ENCODE measurements at regions not wholly inside any gene's neighbourhood (a gene's known extent, or its start where the extent isn't known, plus 50 kb on each side); places are given as distances from the start of the nearest gene placed in this dataset.
"Not testable (repeated sequence)": the region's sequence is repeated elsewhere in the genome, so short reads cannot be mapped to it uniquely, and the experiment has no call there.

- Mint-ChIP-seq H3K4me1 (peaks cover 8% of the 10 kb centered on the region), H3K27ac (no peak overlapping the region), H3K4me3 (no peak overlapping the region), H3K36me3 (no peaks in the 10 kb centered on the region), H3K27me3 (ENCODE audit: low read depth) (no peaks in the 10 kb centered on the region), H3K9me3 (no peaks in the 10 kb centered on the region)
- no peak for DNase-seq (ENCODE audit: low spot score in 2 of 2, unreplicated experiment in 2 of 2)
- no peak for TF ChIP-seq CTCF (IDR thresholded peaks at IDR 0.05; ENCODE audit: unreplicated experiment)
Observed at GRCh38 chr12:61563665-61564450, 696.3 kb upstream of the USP15 start.

- no peak for DNase-seq (ENCODE audit: low spot score in 2 of 2, unreplicated experiment in 2 of 2)
- no peak for TF ChIP-seq CTCF (IDR thresholded peaks at IDR 0.05; ENCODE audit: unreplicated experiment)
- peaks cover 8% of the 10 kb centered on the region for H3K4me1 Mint-ChIP-seq
- no peak overlapping the region for H3K27ac Mint-ChIP-seq
- H3K4me3 Mint-ChIP-seq, result no peak overlapping the region
- H3K9me3 Mint-ChIP-seq, result no peaks in the 10 kb centered on the region
- H3K36me3 Mint-ChIP-seq, result no peaks in the 10 kb centered on the region
- no peaks in the 10 kb centered on the region for H3K27me3 Mint-ChIP-seq (ENCODE audit: low read depth)
Observed at GRCh38 chr12:61564466-61564865, 695.7 kb upstream of the USP15 start.

- H3K27ac Mint-ChIP-seq, result no peak overlapping the region
- no peaks in the 10 kb centered on the region for H3K36me3 Mint-ChIP-seq
- no peaks in the 10 kb centered on the region for H3K9me3 Mint-ChIP-seq
- TF ChIP-seq CTCF (IDR thresholded peaks at IDR 0.05; ENCODE audit: unreplicated experiment), result no peak
- peaks cover 8% of the 10 kb centered on the region for H3K4me1 Mint-ChIP-seq
- no peaks in the 10 kb centered on the region for H3K27me3 Mint-ChIP-seq (ENCODE audit: low read depth)
- no peak for DNase-seq (ENCODE audit: low spot score in 2 of 2, unreplicated experiment in 2 of 2)
- H3K4me3 Mint-ChIP-seq, result no peak overlapping the region
Observed at GRCh38 chr12:61566183-61566582, 694.0 kb upstream of the USP15 start.

- no peaks in the 10 kb centered on the region for H3K4me1 Mint-ChIP-seq
- H3K9me3 Mint-ChIP-seq, result no peaks in the 10 kb centered on the region
- no peak overlapping the region for H3K27ac Mint-ChIP-seq
- DNase-seq (ENCODE audit: low spot score in 2 of 2, unreplicated experiment in 2 of 2), result no peak
- TF ChIP-seq CTCF (IDR thresholded peaks at IDR 0.05; ENCODE audit: unreplicated experiment), result no peak
- no peak overlapping the region for H3K4me3 Mint-ChIP-seq
- peaks cover 5% of the 10 kb centered on the region for H3K27me3 Mint-ChIP-seq (ENCODE audit: low read depth)
- H3K36me3 Mint-ChIP-seq, result no peaks in the 10 kb centered on the region
Observed at GRCh38 chr12:61574339-61574738, 685.9 kb upstream of the USP15 start.

- H3K27me3 Mint-ChIP-seq (ENCODE audit: low read depth), result peaks cover 3% of the 10 kb centered on the region
- H3K4me3 Mint-ChIP-seq, result no peak overlapping the region
- TF ChIP-seq CTCF (IDR thresholded peaks at IDR 0.05; ENCODE audit: unreplicated experiment), result no peak
- DNase-seq (ENCODE audit: low spot score in 2 of 2, unreplicated experiment in 2 of 2), result no peak
- H3K27ac Mint-ChIP-seq, result no peak overlapping the region
- no peaks in the 10 kb centered on the region for H3K4me1 Mint-ChIP-seq
- H3K36me3 Mint-ChIP-seq, result no peaks in the 10 kb centered on the region
- H3K9me3 Mint-ChIP-seq, result peaks cover 25% of the 10 kb centered on the region
Observed at GRCh38 chr12:61584943-61585342, 675.3 kb upstream of the USP15 start.

GRCh38 chr12:61590864-61591263, 669.3 kb upstream of the USP15 start:
- peaks cover 54% of the 10 kb centered on the region for H3K9me3 Mint-ChIP-seq
- H3K4me3 Mint-ChIP-seq; H3K27me3 Mint-ChIP-seq (ENCODE audit: low read depth); H3K4me1 Mint-ChIP-seq; H3K36me3 Mint-ChIP-seq; H3K27ac Mint-ChIP-seq; DNase-seq (ENCODE audit: low spot score in 2 of 2, unreplicated experiment in 2 of 2): not testable (repeated sequence)
